ENCODE measurements at regions not wholly inside any gene's neighbourhood (a gene's known extent, or its start where the extent isn't known, plus 50 kb on each side); places are given as distances from the start of the nearest gene placed in this dataset.

DNA sequence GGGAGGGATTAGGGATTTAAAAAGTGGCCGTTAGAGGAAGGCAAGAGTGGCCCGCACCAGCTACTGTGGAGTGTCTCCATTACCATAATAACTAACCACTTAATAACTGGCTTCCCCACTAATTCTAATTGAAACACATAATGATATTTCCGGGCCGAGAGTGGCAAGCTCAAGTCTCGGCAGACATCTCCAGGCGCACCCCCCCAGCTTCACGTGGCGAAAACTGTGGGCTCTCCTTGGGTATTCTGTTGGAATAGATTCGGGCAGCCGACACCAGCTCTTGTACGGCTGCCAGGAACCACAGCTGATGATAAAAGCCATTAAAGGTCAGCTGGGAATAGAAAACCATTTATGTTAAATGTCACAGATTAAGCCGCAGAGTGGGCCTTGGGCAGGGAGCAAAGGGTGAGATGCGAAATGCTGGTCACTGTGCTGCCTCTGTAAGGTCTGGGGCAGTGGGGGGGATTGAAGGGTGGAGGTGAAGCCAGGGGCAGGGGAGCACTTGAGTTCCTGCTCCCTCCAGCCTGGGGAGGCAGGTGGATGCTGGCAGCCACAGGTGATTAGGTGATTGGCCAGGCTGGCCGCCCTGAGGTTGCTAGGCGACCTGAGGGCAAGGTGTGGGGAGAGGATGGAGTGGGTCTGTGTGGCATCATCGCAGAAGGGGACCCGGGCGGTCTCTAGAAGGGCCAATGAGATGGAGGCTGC, 115.6 kb upstream of the SDK2 start:
- Histone ChIP-seq H3F3A (ENCODE audit: low read length, unreplicated experiment) (no peaks in the 10 kb centered on the region), H3K4me3 (ENCODE audit: low read length) (no peak overlapping the region), H3K4me2 (ENCODE audit: low read length) (no peak overlapping the region), H3K79me2 (ENCODE audit: low read length) (no peaks in the 10 kb centered on the region), H4K20me1 (ENCODE audit: low read length) (no peaks in the 10 kb centered on the region), H3K4me1 (ENCODE audit: insufficient read depth, low read length) (no peaks in the 10 kb centered on the region), H3K9ac (ENCODE audit: low read length) (no peak overlapping the region), H3K36me3 (ENCODE audit: low read depth, low read length) (no peaks in the 10 kb centered on the region), H3K9me3 (ENCODE audit: low read length) (no peaks in the 10 kb centered on the region), H3K9me2 (replicated peaks; ENCODE audit: low read length) (no peaks in the 10 kb centered on the region), H2AFZ (ENCODE audit: low read length) (no peak overlapping the region), H3K27me3 (ENCODE audit: low read length) (peaks cover 75% of the 10 kb centered on the region), H3K27ac (ENCODE audit: low read length) (no peak overlapping the region)
- BruUV-seq (replicated peaks) = no TSS peak
- CTCF ChIA-PET = no interaction called here
- POLR2A ChIA-PET (ENCODE audit: unreplicated experiment) = no interaction called here
- intact Hi-C loops (cut with micrococcal nuclease) = no loop called here
- ATAC-seq (no peak), DNase-seq (no peak)
- no peak for TF ChIP-seq EZH2 (IDR thresholded peaks at IDR 0.05; ENCODE audit: low read length, unreplicated experiment)

DNA sequence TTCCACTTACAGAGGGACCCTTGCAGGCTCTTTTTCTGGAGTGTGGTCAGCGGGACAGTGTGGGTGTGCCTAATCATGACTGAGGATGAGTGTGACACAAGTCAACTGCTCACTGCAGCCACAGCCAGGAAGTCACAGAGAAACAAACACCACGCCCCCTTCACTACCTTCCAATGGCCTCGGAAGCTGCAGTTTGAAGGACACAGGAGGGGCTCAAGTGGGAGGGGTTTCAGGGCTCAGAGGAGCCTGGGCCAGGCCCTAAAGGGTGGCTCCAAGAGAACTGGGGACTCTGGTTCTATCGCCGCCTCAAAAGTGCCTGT, 116.2 kb upstream of the SDK2 start:
- no peaks in the 10 kb centered on the region for H3K9me3 ChIP-seq (ENCODE audit: low read length)
- peaks cover 75% of the 10 kb centered on the region for H3K27me3 ChIP-seq (ENCODE audit: low read length)
- no peaks in the 10 kb centered on the region for H3K36me3 ChIP-seq (ENCODE audit: low read depth, low read length)
- H3F3A ChIP-seq (ENCODE audit: low read length, unreplicated experiment) = no peaks in the 10 kb centered on the region
- intact Hi-C loops (cut with micrococcal nuclease) = no loop called here
- POLR2A ChIA-PET (ENCODE audit: unreplicated experiment) = no interaction called here
- no peak overlapping the region for H3K9ac ChIP-seq (ENCODE audit: low read length)
- H3K9me2 ChIP-seq (replicated peaks; ENCODE audit: low read length) = no peaks in the 10 kb centered on the region
- no TSS peak for BruUV-seq (replicated peaks)
- CTCF ChIA-PET = no interaction called here
- no peak overlapping the region for H2AFZ ChIP-seq (ENCODE audit: low read length)
- no peaks in the 10 kb centered on the region for H4K20me1 ChIP-seq (ENCODE audit: low read length)
- TF ChIP-seq EZH2phosphoT487 (IDR thresholded peaks at IDR 0.05; ENCODE audit: borderline replicate concordance, low read length) (no peak), EZH2 (IDR thresholded peaks at IDR 0.05; ENCODE audit: low read length, unreplicated experiment) (no peak)
- TF ChIP-seq, protein P1, sequence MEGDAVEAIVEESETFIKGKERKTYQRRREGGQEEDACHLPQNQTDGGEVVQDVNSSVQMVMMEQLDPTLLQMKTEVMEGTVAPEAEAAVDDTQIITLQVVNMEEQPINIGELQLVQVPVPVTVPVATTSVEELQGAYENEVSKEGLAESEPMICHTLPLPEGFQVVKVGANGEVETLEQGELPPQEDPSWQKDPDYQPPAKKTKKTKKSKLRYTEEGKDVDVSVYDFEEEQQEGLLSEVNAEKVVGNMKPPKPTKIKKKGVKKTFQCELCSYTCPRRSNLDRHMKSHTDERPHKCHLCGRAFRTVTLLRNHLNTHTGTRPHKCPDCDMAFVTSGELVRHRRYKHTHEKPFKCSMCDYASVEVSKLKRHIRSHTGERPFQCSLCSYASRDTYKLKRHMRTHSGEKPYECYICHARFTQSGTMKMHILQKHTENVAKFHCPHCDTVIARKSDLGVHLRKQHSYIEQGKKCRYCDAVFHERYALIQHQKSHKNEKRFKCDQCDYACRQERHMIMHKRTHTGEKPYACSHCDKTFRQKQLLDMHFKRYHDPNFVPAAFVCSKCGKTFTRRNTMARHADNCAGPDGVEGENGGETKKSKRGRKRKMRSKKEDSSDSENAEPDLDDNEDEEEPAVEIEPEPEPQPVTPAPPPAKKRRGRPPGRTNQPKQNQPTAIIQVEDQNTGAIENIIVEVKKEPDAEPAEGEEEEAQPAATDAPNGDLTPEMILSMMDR (conservative IDR thresholded peaks at IDR 0.05; ENCODE audit: low read depth, low read length) = no peak
- ATAC-seq (no peak), DNase-seq (no peak)
- no peak overlapping the region for H3K4me3 ChIP-seq (ENCODE audit: low read length)
- no peak overlapping the region for H3K4me2 ChIP-seq (ENCODE audit: low read length)
- H3K79me2 ChIP-seq (ENCODE audit: low read length) = no peaks in the 10 kb centered on the region
- no peaks in the 10 kb centered on the region for H3K4me1 ChIP-seq (ENCODE audit: insufficient read depth, low read length)
- no peak overlapping the region for H3K27ac ChIP-seq (ENCODE audit: low read length)

DNA sequence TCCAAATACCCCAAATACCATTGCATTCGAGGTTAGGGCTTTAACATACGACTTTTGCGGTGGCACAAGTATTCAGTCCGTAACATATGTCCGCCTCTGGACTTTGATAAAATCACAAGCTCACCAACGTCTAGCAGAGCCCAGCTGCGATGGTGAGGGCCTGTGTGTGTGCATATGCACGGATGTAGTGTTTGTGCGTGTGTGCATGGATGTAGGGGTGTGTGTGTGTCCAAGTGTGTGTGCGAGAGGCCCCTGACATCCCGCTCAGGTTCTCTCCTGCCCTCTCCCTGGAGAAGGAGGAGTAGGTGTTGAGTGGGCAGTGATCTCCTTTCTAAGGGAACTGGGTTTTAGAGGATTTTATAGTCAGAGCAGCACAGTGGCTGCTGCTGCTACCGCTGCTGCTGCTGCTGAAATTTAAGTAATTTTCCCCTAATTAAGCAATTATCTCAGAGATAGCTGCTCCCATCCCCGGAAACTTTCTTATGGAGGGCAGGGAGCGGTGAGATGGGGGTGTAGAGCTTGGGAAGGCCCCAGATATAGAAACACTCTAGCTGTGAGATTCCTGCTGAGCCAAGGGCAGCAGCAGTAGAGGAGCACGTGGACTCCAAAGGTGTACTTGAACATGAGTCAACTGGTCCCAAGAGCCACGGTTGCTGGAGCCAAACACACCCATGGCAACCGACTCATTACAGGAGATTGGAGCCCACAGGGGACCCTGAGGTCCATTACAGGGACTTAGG, 121.7 kb upstream of the SDK2 start:
- no TSS peak for BruUV-seq (replicated peaks)
- H3F3A ChIP-seq (ENCODE audit: low read length, unreplicated experiment) = no peaks in the 10 kb centered on the region
- intact Hi-C loops (cut with micrococcal nuclease) = no loop called here

More for the DNA sequence above, 121.7 kb upstream of the SDK2 start:
- no peak overlapping the region for H3K4me3 ChIP-seq (ENCODE audit: low read length)
- H4K20me1 ChIP-seq (ENCODE audit: low read length) = no peaks in the 10 kb centered on the region
- H3K9ac ChIP-seq (ENCODE audit: low read length) = no peak overlapping the region
- no peaks in the 10 kb centered on the region for H3K9me3 ChIP-seq (ENCODE audit: low read length)
- no peak overlapping the region for H2AFZ ChIP-seq (ENCODE audit: low read length)
- H3K4me1 ChIP-seq (ENCODE audit: insufficient read depth, low read length) = no peaks in the 10 kb centered on the region
- ATAC-seq (no peak), DNase-seq (no peak)
- H3K9me2 ChIP-seq (replicated peaks; ENCODE audit: low read length) = no peaks in the 10 kb centered on the region
- H3K27me3 ChIP-seq (ENCODE audit: low read length) = peaks cover 64% of the 10 kb centered on the region
- H3K4me2 ChIP-seq (ENCODE audit: low read length) = no peak overlapping the region
- H3K79me2 ChIP-seq (ENCODE audit: low read length) = no peaks in the 10 kb centered on the region
- no peak for TF ChIP-seq EZH2phosphoT487 (IDR thresholded peaks at IDR 0.05; ENCODE audit: borderline replicate concordance, low read length)
- H3K27ac ChIP-seq (ENCODE audit: low read length) = no peak overlapping the region
- ChIA-PET CTCF (no interaction called here), POLR2A (ENCODE audit: unreplicated experiment) (no interaction called here)
- no peaks in the 10 kb centered on the region for H3K36me3 ChIP-seq (ENCODE audit: low read depth, low read length)

Data from PC-3 (cell line).